NCI-H460 (cell line): ENCODE measurements at regions not wholly inside any gene's neighbourhood (a gene's known extent, or its start where the extent isn't known, plus 50 kb on each side); places are given as distances from the start of the nearest gene placed in this dataset.

Experiments
- DNase-seq: peaks from one replicate; pipeline ENCODE4 v3.0.0-alpha.2; 2016; ENCODE audit warnings: low read depth; ENCODE audit errors: extremely low read depth

GRCh38 chr5:18299166-18299565, 664.9 kb downstream of the TAF11L14 start:
- DNase-seq, result no peak

GRCh38 chr5:18305288-18305924, 671.1 kb downstream of the TAF11L14 start:
- peak; percentile 39 for DNase-seq

- DNase-seq, result no peak
Measured at GRCh38 chr5:18311266-18311665, 677.0 kb downstream of the TAF11L14 start.

GRCh38 chr5:18312016-18312415, 677.8 kb downstream of the TAF11L14 start:
- DNase-seq, result no peak

DNA sequence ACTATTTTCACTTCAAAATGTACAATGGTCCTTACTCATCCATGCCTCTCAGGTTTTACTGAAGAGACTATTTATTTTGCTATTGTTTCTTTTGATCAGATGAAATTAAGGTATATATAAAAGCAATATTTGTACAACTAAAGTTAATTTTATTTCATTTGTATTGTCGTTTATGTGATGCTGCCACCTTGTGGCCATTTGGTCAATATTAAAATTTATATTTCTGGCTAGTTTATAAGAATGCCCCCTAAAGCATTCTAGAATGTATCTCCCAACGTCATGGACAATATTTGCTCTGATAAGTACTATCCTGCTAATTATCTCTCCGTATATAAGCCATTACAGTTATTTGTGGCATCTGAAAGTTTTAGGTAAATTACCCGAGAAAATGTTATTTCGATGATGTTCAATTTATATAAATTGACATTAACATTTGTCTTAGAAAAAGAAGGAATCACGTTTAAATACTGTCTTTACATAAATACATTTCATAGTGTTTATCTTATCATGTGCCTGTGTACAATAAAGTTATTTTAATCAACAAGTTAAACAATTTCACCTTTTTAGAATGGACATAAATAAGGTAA, 680.0 kb downstream of the TAF11L14 start:
- peak; percentile 36 for DNase-seq

DNA sequence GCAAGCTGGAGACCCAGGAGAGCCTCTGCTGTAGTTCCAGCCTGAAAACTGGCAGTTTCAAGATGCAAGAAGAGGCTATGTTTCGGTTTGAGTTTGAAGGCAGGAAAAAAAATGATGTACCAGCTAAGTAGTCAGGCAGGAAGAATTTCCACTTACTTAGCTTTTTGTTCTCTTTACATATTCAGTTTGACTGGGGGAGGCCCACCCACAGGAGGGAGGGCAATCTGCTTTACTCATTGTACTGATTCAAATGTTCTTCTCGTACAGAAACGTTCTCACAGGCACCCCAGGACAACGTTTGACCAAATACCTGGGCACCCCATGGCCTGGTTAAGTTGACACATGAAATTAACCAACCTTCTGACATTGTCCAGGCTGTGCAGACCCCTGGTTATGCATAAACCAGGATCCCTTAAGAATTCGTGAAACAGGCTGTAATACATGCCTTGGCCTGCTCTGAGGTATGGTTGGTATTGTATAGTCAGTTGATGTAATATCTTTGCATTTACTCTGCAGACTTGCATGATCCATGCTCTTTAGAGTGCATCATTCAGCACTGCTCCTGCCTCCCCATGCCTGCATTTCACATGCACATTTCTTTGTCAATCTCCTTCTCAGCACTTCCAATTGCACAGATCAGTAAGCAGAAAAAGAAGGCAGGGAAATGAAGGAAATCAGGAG, 687.1 kb downstream of the TAF11L14 start:
- no peak for DNase-seq

DNA sequence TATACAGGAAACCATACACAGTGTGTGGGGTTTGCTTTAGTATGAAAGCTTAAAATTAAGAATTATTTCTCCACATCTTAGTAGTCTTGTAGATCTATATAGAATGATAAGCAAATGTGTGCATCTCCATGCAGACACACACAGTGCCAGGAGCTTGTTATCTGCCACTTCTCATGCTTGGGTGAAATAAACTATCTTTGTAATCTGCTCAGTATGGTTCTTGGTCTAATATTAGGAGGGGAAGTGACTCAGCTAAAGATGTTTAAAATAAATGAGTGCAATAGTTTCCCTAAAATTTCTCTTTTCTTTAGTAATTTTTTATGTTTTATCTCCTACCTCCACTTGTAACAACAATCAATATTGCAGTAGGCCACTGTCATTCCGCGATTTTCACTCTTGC, 689.6 kb downstream of the TAF11L14 start:
- DNase-seq, result no peak

- DNase-seq, result no peak
Measured at GRCh38 chr5:18325431-18325830, 691.2 kb downstream of the TAF11L14 start.

- DNase-seq, result no peak
Measured at GRCh38 chr5:18329328-18329727, 695.1 kb downstream of the TAF11L14 start.

GRCh38 chr5:18333841-18334240, 699.6 kb downstream of the TAF11L14 start:
- DNase-seq, result no peak

GRCh38 chr5:18334949-18335348, 700.7 kb downstream of the TAF11L14 start:
- DNase-seq, result no peak

DNA sequence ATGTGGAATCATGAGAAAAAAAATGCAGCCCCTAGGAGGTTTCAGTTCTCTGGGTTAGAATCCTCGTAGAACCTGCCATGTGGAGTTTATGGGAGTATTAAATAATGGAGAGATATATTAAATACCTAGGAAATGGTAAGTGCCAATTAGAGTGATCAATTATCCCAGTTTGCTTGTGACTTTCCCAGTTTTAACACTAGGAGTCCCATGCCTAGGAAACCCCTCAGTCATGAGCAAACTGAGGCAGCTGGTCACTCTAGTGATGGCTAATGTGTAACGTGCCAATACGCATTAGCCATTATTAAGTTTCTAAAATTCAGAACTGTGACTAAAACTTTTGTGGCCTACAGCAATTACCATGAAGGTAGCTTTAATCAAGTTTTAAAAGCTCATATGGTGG, 720.6 kb downstream of the TAF11L14 start:
- DNase-seq, result no peak

- DNase-seq, result no peak
Measured at GRCh38 chr5:18357486-18357885, 723.2 kb downstream of the TAF11L14 start.

- DNase-seq, result no peak
Measured at GRCh38 chr5:18366234-18366633, 732.0 kb downstream of the TAF11L14 start.

DNA sequence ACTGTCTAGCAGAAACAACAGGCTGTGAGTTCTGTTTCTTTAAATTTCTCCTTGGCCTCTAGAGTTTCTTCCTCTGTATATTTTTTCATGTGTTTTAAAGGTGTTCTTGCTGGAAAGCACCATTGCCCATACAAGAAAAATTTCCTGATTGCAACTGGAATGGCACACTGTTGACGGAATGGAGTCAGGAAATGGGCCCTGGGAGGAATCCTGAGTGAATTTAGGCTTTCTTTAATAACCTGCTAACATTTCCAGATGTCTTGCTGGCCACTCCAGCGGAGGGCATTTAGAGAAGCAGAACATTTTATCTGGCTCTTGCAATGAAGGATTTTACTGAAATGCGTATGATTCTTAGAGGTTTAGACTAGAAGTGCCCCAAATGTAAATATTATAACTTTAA, 736.3 kb downstream of the TAF11L14 start:
- DNase-seq, result no peak

DNA sequence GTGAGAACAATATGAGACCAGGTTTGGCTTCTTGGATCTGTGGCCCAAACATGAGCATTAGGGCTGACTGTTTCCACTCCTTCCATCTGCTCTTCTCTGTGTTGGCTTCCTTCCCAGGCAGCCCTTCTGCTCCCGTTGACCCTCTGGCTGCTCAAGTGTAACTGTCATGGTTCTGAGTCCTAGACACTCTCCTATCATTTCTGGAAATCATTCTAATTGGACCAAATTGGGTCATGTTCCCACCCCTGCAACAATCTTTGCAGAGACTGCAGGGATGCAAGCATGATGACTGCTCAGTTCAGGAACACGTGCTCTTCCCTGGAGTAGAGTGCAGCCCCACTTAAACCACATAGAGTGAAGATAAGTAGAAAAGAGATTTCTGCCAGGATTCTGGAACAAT, 741.4 kb downstream of the TAF11L14 start:
- DNase-seq, result no peak

- DNase-seq, result no peak
Measured at GRCh38 chr5:18378066-18378465, 743.8 kb downstream of the TAF11L14 start.

- no peak for DNase-seq
Measured at GRCh38 chr5:18379189-18379588, 744.9 kb downstream of the TAF11L14 start.

- no peak for DNase-seq
Measured at GRCh38 chr5:18380729-18381362, 746.6 kb downstream of the TAF11L14 start.

DNA sequence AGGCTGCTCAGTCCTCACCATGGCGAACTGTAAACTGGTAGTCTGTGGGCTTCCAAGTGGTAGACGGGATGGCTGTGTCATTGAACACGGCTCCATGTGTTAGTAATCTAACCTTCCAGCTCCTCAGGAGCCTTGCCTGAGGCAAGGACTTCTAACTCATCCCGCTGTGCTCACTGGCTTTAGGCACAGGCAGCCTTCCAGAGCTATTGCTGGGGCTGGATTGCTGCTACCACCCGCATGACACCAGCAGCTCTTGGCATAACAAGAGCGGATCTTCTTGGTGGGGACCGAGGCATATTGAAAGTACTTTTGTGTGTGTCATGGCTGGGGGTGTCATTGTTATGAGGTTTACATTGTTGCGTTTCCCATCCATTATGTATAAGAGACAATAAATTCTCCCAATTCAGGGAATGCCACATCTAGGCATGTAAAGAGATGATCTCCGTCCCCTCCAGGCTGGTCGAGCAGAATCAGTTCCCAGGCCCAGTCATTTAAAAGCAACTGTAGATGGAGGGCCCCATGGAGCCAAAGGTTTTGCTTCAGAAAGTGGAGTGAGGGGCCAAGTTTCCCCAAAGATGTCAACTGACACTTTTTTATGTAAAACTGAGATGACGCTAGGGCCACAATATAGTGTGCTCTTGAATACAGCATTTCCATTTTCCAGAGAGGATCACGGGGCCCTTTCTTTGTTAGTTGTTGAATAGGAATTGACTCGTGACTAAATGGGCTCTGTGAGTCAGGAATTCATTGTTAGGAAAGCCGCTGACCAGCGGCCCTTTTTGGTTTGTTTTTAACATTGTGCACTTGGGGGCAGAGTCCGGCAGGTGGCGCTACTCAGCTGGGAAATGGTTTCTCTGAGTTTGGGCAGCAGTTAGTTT, 759.5 kb downstream of the TAF11L14 start:
- DNase-seq, result peak; percentile 68

GRCh38 chr5:18394443-18394804, 760.2 kb downstream of the TAF11L14 start:
- DNase-seq, result no peak
